Breast epithelium (tissue), 3 donors: ENCODE measurements at regions not wholly inside any gene's neighbourhood (a gene's known extent, or its start where the extent isn't known, plus 50 kb on each side); places are given as distances from the start of the nearest gene placed in this dataset.

Source experiments
- CTCF ChIP-seq, 3 donors: fragments of 450-650 bp; IDR thresholded peaks; one replicate each; pipeline ENCODE4 v1.5.1; 2016 to 2017; ENCODE audit warnings: antibody characterized with exemption in 3 of 3, mild to moderate bottlenecking in 3 of 3, moderate library complexity in 3 of 3
- POLR2A ChIP-seq: fragments of 450-650 bp; IDR thresholded peaks from one replicate; pipeline ENCODE4 v1.6.1; 2016; ENCODE audit warnings: antibody characterized with exemption, mild to moderate bottlenecking, moderate library complexity
- POLR2AphosphoS5 ChIP-seq, 3 donors: sonication (generic); formaldehyde crosslinking; IDR thresholded peaks; one replicate each; pipeline ENCODE4 v1.6.1; 2017; ENCODE audit warnings: antibody characterized with exemption in 3 of 3

GRCh38 chr9:87805259-87805658 is 77.4 kb upstream of the SPATA31E1 start:
- TF ChIP-seq POLR2A (no peak), CTCF (IDR thresholded peaks at IDR 0.05) (no peak), POLR2AphosphoS5 (IDR thresholded peaks at IDR 0.05) (no peak)
